IMR-90 (cell line): ENCODE measurements at regions not wholly inside any gene's neighbourhood (a gene's known extent, or its start where the extent isn't known, plus 50 kb on each side); places are given as distances from the start of the nearest gene placed in this dataset.

Experiments used
- ATAC-seq: fragments of 200-7000 bp; cut with Tn5 transposase; 2 replicates; pipeline ENCODE4 v1.9.1; 2020; ENCODE audit warnings: low read depth, mild to moderate bottlenecking, moderate library complexity
- BruUV-seq: library from RNA; stranded (reverse); fragments of 400-500 nt; replicated peaks from 2 replicates; lab custom pipeline; 2021; lab: Mats Ljungman, UMichigan
- CTCF ChIA-PET: fragments of 300-600 bp; formaldehyde crosslinking; extraction: SDS; loops from one replicate; lab custom pipeline; 2021; ENCODE audit warnings: antibody characterized with exemption; lab: Yijun Ruan, JAX
- POLR2A ChIA-PET: fragments of 300-600 bp; sonication (Branson Sonifier 250); formaldehyde crosslinking; loops from one replicate; lab custom pipeline; 2022; ENCODE audit warnings: antibody characterized with exemption; ENCODE audit not compliant: unreplicated experiment; lab: Charles Lee
- DNase-seq: peaks from one replicate; pipeline ENCODE4 v3.0.0; 2013
- H2AFZ ChIP-seq: replicated peaks from 2 replicates; pipeline ENCODE3; 2013; ENCODE audit warnings: low read length, mild to moderate bottlenecking; ENCODE audit not compliant: poor library complexity
- H2AK5ac ChIP-seq: 2 replicates; pipeline ENCODE4 v1.6.1; 2013; ENCODE audit warnings: low read depth, low read length, inconsistent platforms
- H2AK9ac ChIP-seq: replicated peaks from 2 replicates; pipeline ENCODE3; 2013; ENCODE audit warnings: mild to moderate bottlenecking, low read depth, low read length, moderate library complexity; ENCODE audit not compliant: poor library complexity
- H2BK120ac ChIP-seq: 2 replicates; pipeline ENCODE4 v1.6.1; 2013; ENCODE audit warnings: low read depth, low read length, inconsistent platforms
- H2BK15ac ChIP-seq: 3 replicates; pipeline ENCODE4 v1.6.1; 2013; ENCODE audit warnings: low read depth, low read length, inconsistent platforms
- H2BK20ac ChIP-seq: 2 replicates; pipeline ENCODE4 v1.6.1; 2013; ENCODE audit warnings: low read depth, mild to moderate bottlenecking, inconsistent platforms, low read length, moderate library complexity
- H2BK5ac ChIP-seq: 2 replicates; pipeline ENCODE4 v1.6.1; 2013; ENCODE audit warnings: mild to moderate bottlenecking, low read depth, low read length, inconsistent platforms; ENCODE audit not compliant: poor library complexity, severe bottlenecking
- H3K14ac ChIP-seq: replicated peaks from 2 replicates; pipeline ENCODE4 v1.6.1; 2013; ENCODE audit warnings: low read depth, low read length, inconsistent platforms
- H3K18ac ChIP-seq: 2 replicates; pipeline ENCODE4 v1.6.1; 2013; ENCODE audit warnings: low read depth, low read length, control low read depth
- H3K23ac ChIP-seq: 2 replicates; pipeline ENCODE4 v1.6.1; 2013; ENCODE audit warnings: low read depth, low read length, inconsistent platforms
- H3K27ac ChIP-seq: 2 replicates; pipeline ENCODE4 v1.5.1; 2013; ENCODE audit warnings: mild to moderate bottlenecking, control low read depth, low read length; ENCODE audit not compliant: insufficient read depth
- H3K27me3 ChIP-seq: 2 replicates; pipeline ENCODE4 v1.6.1; 2013; ENCODE audit warnings: low read length; ENCODE audit not compliant: control insufficient read depth, insufficient read depth
- H3K36me3 ChIP-seq: 2 replicates; pipeline ENCODE4 v1.6.1; 2013; ENCODE audit warnings: low read length, mixed read lengths; ENCODE audit not compliant: control insufficient read depth, insufficient read depth
- H3K4ac ChIP-seq: 2 replicates; pipeline ENCODE4 v1.6.1; 2013; ENCODE audit warnings: low read depth, low read length, inconsistent platforms
- H3K4me1 ChIP-seq: 2 replicates; pipeline ENCODE4 v1.6.1; 2013; ENCODE audit warnings: low read length, mixed read lengths; ENCODE audit not compliant: control insufficient read depth, insufficient read depth
- H3K4me2 ChIP-seq: 2 replicates; pipeline ENCODE4 v1.6.1; 2013; ENCODE audit warnings: low read depth, mild to moderate bottlenecking, control low read depth, low read length, moderate library complexity
- H3K4me3 ChIP-seq: 2 replicates; pipeline ENCODE4 v1.5.1; 2013; ENCODE audit warnings: low read depth, mild to moderate bottlenecking, control low read depth, low read length, moderate library complexity; ENCODE audit not compliant: insufficient read depth
- H3K56ac ChIP-seq: 2 replicates; pipeline ENCODE4 v1.6.1; 2013; ENCODE audit warnings: low read length, inconsistent platforms; ENCODE audit not compliant: insufficient read depth; ENCODE audit errors: extremely low read depth
- H3K79me1 ChIP-seq, 2 experiments: 2 replicates each; pipeline ENCODE4 v1.6.1; 2013; ENCODE audit warnings: low read length in 2 of 2, inconsistent platforms in 1 of 2, low read depth in 1 of 2
- H3K9ac ChIP-seq: 2 replicates; pipeline ENCODE4 v1.6.1; 2013; ENCODE audit warnings: low read depth, low read length, control low read depth
- H3K9me1 ChIP-seq: 2 replicates; pipeline ENCODE4 v1.6.1; 2013; ENCODE audit warnings: low read length, inconsistent platforms; ENCODE audit not compliant: insufficient read depth
- H3K9me3 ChIP-seq: 2 replicates; pipeline ENCODE4 v1.6.1; 2013; ENCODE audit warnings: low read length; ENCODE audit not compliant: control insufficient read depth, insufficient read depth
- H4K20me1 ChIP-seq: 2 replicates; pipeline ENCODE4 v1.6.1; 2013; ENCODE audit warnings: low read length, inconsistent platforms; ENCODE audit not compliant: insufficient read depth
- H4K5ac ChIP-seq: 2 replicates; pipeline ENCODE4 v1.6.1; 2013; ENCODE audit warnings: mild to moderate bottlenecking, low read depth, low read length, control low read depth
- H4K8ac ChIP-seq, 2 experiments: 2 replicates each; pipeline ENCODE4 v1.6.1; 2013; ENCODE audit warnings: low read depth in 2 of 2, low read length in 2 of 2, control low read depth in 1 of 2, inconsistent platforms in 1 of 2
- H4K91ac ChIP-seq: 2 replicates; pipeline ENCODE4 v1.6.1; 2013; ENCODE audit warnings: low read depth, low read length, inconsistent platforms; ENCODE audit not compliant: insufficient read depth
- BHLHE40 ChIP-seq: fragments of 150-350 bp; IDR thresholded peaks from 2 replicates; pipeline ENCODE4 v1.6.1; 2016; ENCODE audit warnings: mild to moderate bottlenecking, low read depth, low read length
- CHD1 ChIP-seq: IDR thresholded peaks from 2 replicates; pipeline ENCODE4 v1.6.1; 2012; ENCODE audit warnings: low read depth, low read length, improper control_type of control experiment
- ELK1 ChIP-seq: fragments of 150-350 bp; IDR thresholded peaks from 2 replicates; pipeline ENCODE4 v1.6.1; 2016; ENCODE audit warnings: low read depth, mild to moderate bottlenecking, low read length, moderate library complexity, borderline replicate concordance
- FOS ChIP-seq: fragments of 150-350 bp; IDR thresholded peaks from 2 replicates; pipeline ENCODE4 v1.6.1; 2016; ENCODE audit warnings: low read depth, low read length
- MAFK ChIP-seq: IDR thresholded peaks from 2 replicates; pipeline ENCODE4 v1.6.1; 2012; ENCODE audit warnings: low read depth, low read length, improper control_type of control experiment
- MAZ ChIP-seq: IDR thresholded peaks from 2 replicates; pipeline ENCODE4 v1.6.1; 2012; ENCODE audit warnings: low read depth, mild to moderate bottlenecking, low read length, improper control_type of control experiment, moderate library complexity, borderline replicate concordance
- MXI1 ChIP-seq: IDR thresholded peaks from 2 replicates; pipeline ENCODE4 v1.6.1; 2012; ENCODE audit warnings: low read depth, mild to moderate bottlenecking, low read length, moderate library complexity, borderline replicate concordance
- POLR2A ChIP-seq: IDR thresholded peaks from 2 replicates; pipeline ENCODE4 v1.6.1; 2012; ENCODE audit warnings: mild to moderate bottlenecking, low read depth, low read length
- RCOR1 ChIP-seq: IDR thresholded peaks from 2 replicates; pipeline ENCODE4 v1.6.1; 2012; ENCODE audit warnings: mild to moderate bottlenecking, low read length, improper control_type of control experiment; ENCODE audit not compliant: insufficient replicate concordance
- WGBS, 2 experiments: methylation state at CpG; one replicate each; pipeline versions ENCODE4 v1.1.5 to v1.1.7; 2013; ENCODE audit warnings: missing lambda C conversion rate in 2 of 2; ENCODE audit not compliant: insufficient read length in 1 of 2; ENCODE audit errors: extremely low coverage in 2 of 2; 5-methylcytosine and 5-hydroxymethylcytosine counted together
- dilution Hi-C: fragments of 300-500 bp; cut with HindIII; formaldehyde crosslinking; loops from one replicate; pipeline ENCODE4 v1.14.3; 2018; ENCODE audit warnings: low sequenced_read_pairs; ENCODE audit not compliant: unreplicated experiment
- in situ Hi-C: fragments of 300-500 bp; cut with MboI; formaldehyde crosslinking; loops from 3 replicates; pipeline ENCODE4 v1.14.3; 2019; ENCODE audit warnings: low sequenced_read_pairs, inconsistent platforms, mixed read lengths
- intact Hi-C: fragments of 100-400 bp; cut with micrococcal nuclease; formaldehyde crosslinking; loops from 2 replicates; pipeline ENCODE4 v1.10.0; 2022

DNA sequence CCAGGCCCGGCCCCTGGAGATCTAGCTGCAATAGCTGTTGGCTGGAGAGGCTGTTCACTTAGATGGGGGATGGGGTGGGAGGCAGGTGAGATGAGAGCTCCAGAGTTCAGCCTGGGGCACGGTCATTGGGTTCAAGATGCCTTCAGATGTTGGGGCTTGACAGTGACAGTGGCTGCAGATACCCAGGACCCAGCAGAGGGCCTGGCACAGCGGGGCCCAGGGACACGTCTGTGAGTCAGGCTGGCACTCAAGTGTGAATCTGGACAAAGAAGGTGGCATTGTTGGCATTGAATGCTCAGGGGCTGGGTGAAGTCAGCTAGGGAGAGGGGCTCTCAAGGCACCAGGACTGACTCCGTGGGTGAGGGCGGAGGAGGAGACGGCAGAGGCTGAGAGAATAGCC, 328.1 kb downstream of the SEC14L1 start:
- Histone ChIP-seq H3K27ac (no peak overlapping the region), H2AFZ (no peak overlapping the region), H2AK5ac (no peak overlapping the region), H3K4me2 (no peak overlapping the region), H2BK15ac (no peak overlapping the region), H4K91ac (no peak overlapping the region), H3K4me3 (no peak overlapping the region), H4K5ac (no peak overlapping the region), H3K18ac (no peak overlapping the region), H4K20me1 (peaks cover 97% of the 10 kb centered on the region), H2BK120ac (no peak overlapping the region), H2BK5ac (no peak overlapping the region), H3K23ac (no peak overlapping the region), H3K56ac (no peak overlapping the region), H3K4ac (no peak overlapping the region), H3K4me1 (peaks cover 54% of the 10 kb centered on the region), H2BK20ac (no peak overlapping the region), H3K9ac (no peak overlapping the region), H3K79me1 (peaks cover 46 to 96% of the 10 kb centered on the region in 2 experiments), H2AK9ac (no peak overlapping the region), H4K8ac (no peak overlapping the region), H3K9me3 (no peaks in the 10 kb centered on the region), H3K27me3 (no peaks in the 10 kb centered on the region), H3K36me3 (peaks cover 15% of the 10 kb centered on the region; the same call in 1 of the 2 replicates), H3K14ac (no peak overlapping the region), H3K9me1 (peaks cover 55% of the 10 kb centered on the region)
- WGBS, 2 experiments: 96% methylated on average over 5 of the region's 7 CpGs; no CpG with 5 or more reads in 1 of the 2 experiments
- no peak for DNase-seq
- ChIA-PET CTCF (no interaction called here), POLR2A (no interaction called here)
- intact Hi-C loops (no loop called here), dilution Hi-C loops (no loop called here), in situ Hi-C loops (no loop called here)
- TF ChIP-seq POLR2A: no peak
- TF ChIP-seq BHLHE40: no peak
- no peak for TF ChIP-seq MAZ
- TF ChIP-seq FOS: no peak
- no peak for TF ChIP-seq RCOR1
- no peak for TF ChIP-seq ELK1
- no peak for TF ChIP-seq MAFK
- no peak for TF ChIP-seq CHD1
- no peak for TF ChIP-seq MXI1
- no peak for ATAC-seq
- no TSS peak for BruUV-seq
